HG03139 (cell line): ENCODE measurements at regions not wholly inside any gene's neighbourhood (a gene's known extent, or its start where the extent isn't known, plus 50 kb on each side); places are given as distances from the start of the nearest gene placed in this dataset.

ENCODE experiments used
- ATAC-seq: cut with Tn5 transposase; IDR thresholded peaks from one replicate; pipeline ENCODE4 v1.9.1; 2021; ENCODE audit not compliant: unreplicated experiment

GRCh38 chr6:9428421-9429172 is 986.3 kb downstream of the TFAP2A start:
- no peak for ATAC-seq

GRCh38 chr6:9422138-9422537 is 986.8 kb upstream of the SLC35B3 start:
- ATAC-seq, result no peak

- no peak for ATAC-seq
These were observed 985.1 kb upstream of the SLC35B3 start for GRCh38 chr6:9420316-9421015.

GRCh38 chr6:9417400-9417799 is 982.1 kb upstream of the SLC35B3 start:
- ATAC-seq, result no peak

GRCh38 chr6:9412951-9413559 is 977.7 kb upstream of the SLC35B3 start:
- no peak for ATAC-seq

- no peak for ATAC-seq
These were observed 973.8 kb upstream of the SLC35B3 start for GRCh38 chr6:9409126-9409525.

GRCh38 chr6:9408402-9409117 is 973.2 kb upstream of the SLC35B3 start:
- no peak for ATAC-seq

- ATAC-seq, result no peak
These were observed 970.5 kb upstream of the SLC35B3 start for GRCh38 chr6:9405825-9406224.

GRCh38 chr6:9405369-9405768 is 970.0 kb upstream of the SLC35B3 start:
- no peak for ATAC-seq

- ATAC-seq, result no peak
These were observed 969.2 kb upstream of the SLC35B3 start for GRCh38 chr6:9404351-9405146.

- ATAC-seq, result no peak
These were observed 968.4 kb upstream of the SLC35B3 start for GRCh38 chr6:9403736-9404135.

- ATAC-seq, result no peak
These were observed 966.6 kb upstream of the SLC35B3 start for GRCh38 chr6:9401960-9402359.

GRCh38 chr6:9399916-9400315 is 964.6 kb upstream of the SLC35B3 start:
- ATAC-seq, result no peak

- no peak for ATAC-seq
These were observed 963.5 kb upstream of the SLC35B3 start for GRCh38 chr6:9398767-9399373.

- ATAC-seq, result no peak
These were observed 962.9 kb upstream of the SLC35B3 start for GRCh38 chr6:9398071-9398766.

- no peak for ATAC-seq
These were observed 953.3 kb upstream of the SLC35B3 start for GRCh38 chr6:9388596-9388995.

GRCh38 chr6:9380568-9380967 is 945.2 kb upstream of the SLC35B3 start:
- no peak for ATAC-seq

- no peak for ATAC-seq
These were observed 938.0 kb upstream of the SLC35B3 start for GRCh38 chr6:9373308-9373707.

GRCh38 chr6:9370480-9370879 is 935.1 kb upstream of the SLC35B3 start:
- ATAC-seq, result no peak

- ATAC-seq, result no peak
These were observed 930.0 kb upstream of the SLC35B3 start for GRCh38 chr6:9365378-9365777.
